Liver (tissue), 3 donors: ENCODE measurements at regions not wholly inside any gene's neighbourhood (a gene's known extent, or its start where the extent isn't known, plus 50 kb on each side); places are given as distances from the start of the nearest gene placed in this dataset.

ENCODE experiments used
- ATF3 ChIP-seq: IDR thresholded peaks from 2 replicates; pipeline ENCODE4 v1.6.1; 2016; ENCODE audit warnings: antibody characterized with exemption
- CTCF ChIP-seq: fragments of 150-350 bp; IDR thresholded peaks from 2 replicates; pipeline ENCODE4 v1.5.1; 2017; ENCODE audit warnings: improper control_type of control experiment, low read depth, low read length; ENCODE audit not compliant: missing input control
- EGR1 ChIP-seq, 2 donors: IDR thresholded peaks; 2 replicates each; pipeline ENCODE4 v1.6.1; 2016 to 2018; ENCODE audit warnings: antibody characterized with exemption in 2 of 2, low read depth in 2 of 2
- FOXA2 ChIP-seq: IDR thresholded peaks from 2 replicates; pipeline ENCODE4 v1.6.1; 2016; ENCODE audit warnings: antibody characterized with exemption
- HNF4A ChIP-seq, 2 donors: conservative IDR thresholded peaks; 2 replicates each; pipeline ENCODE4 v1.6.1; 2016; ENCODE audit warnings: antibody characterized with exemption in 2 of 2, mild to moderate bottlenecking in 2 of 2
- MAX ChIP-seq: IDR thresholded peaks from 2 replicates; pipeline ENCODE4 v1.6.1; 2016; ENCODE audit warnings: antibody characterized with exemption
- NR2F2 ChIP-seq: IDR thresholded peaks from 2 replicates; pipeline ENCODE4 v1.6.1; 2016; ENCODE audit warnings: antibody characterized with exemption
- RAD21 ChIP-seq, 2 donors: IDR thresholded peaks; 2 replicates each; pipeline ENCODE4 v1.6.1; 2016; ENCODE audit warnings: antibody characterized with exemption in 2 of 2, mild to moderate bottlenecking in 2 of 2
- REST ChIP-seq: IDR thresholded peaks from 2 replicates; pipeline ENCODE4 v1.6.1; 2016; ENCODE audit warnings: antibody characterized with exemption, mild to moderate bottlenecking
- RXRA ChIP-seq, 2 donors: IDR thresholded peaks; 2 replicates each; pipeline ENCODE4 v1.6.1; 2017 to 2018; ENCODE audit warnings: antibody characterized with exemption in 2 of 2, mild to moderate bottlenecking in 1 of 2
- SP1 ChIP-seq: IDR thresholded peaks from 2 replicates; pipeline ENCODE4 v1.6.1; 2018; ENCODE audit warnings: antibody characterized with exemption, mild to moderate bottlenecking
- TAF1 ChIP-seq: conservative IDR thresholded peaks from 2 replicates; pipeline ENCODE4 v1.6.1; 2016; ENCODE audit warnings: antibody characterized with exemption, mild to moderate bottlenecking
- YY1 ChIP-seq: IDR thresholded peaks from 2 replicates; pipeline ENCODE4 v1.6.1; 2016; ENCODE audit warnings: antibody characterized with exemption, mild to moderate bottlenecking
- ZBTB33 ChIP-seq: IDR thresholded peaks from 2 replicates; pipeline ENCODE4 v1.6.1; 2016; ENCODE audit warnings: antibody characterized with exemption
- donor health status: healthy.
- donor health status: healthy.

GRCh38 chr21:19537116-19537515 is 1133.5 kb upstream of the TMPRSS15 start:
- TF ChIP-seq EGR1 (IDR thresholded peaks at IDR 0.05; ENCODE audit: low read depth in 2 of 2) (no peak), CTCF (no peak), RAD21 (IDR thresholded peaks at IDR 0.05) (no peak), MAX (no peak), TAF1 (no peak), HNF4A (conservative IDR thresholded peaks at IDR 0.05) (no peak), ATF3 (no peak), YY1 (no peak), NR2F2 (no peak), FOXA2 (no peak), SP1 (no peak), ZBTB33 (no peak), REST (no peak), RXRA (IDR thresholded peaks at IDR 0.05) (no peak)
